ENCODE measurements at regions not wholly inside any gene's neighbourhood (a gene's known extent, or its start where the extent isn't known, plus 50 kb on each side); places are given as distances from the start of the nearest gene placed in this dataset.

- H3K4me1 Mint-ChIP-seq (ENCODE audit: low read depth): no peaks in the 10 kb centered on the region
- TF ChIP-seq CTCF (IDR thresholded peaks at IDR 0.05): no peak
- no peak overlapping the region for H3K4me3 Mint-ChIP-seq (ENCODE audit: unreplicated experiment)
- H3K27ac Mint-ChIP-seq (ENCODE audit: unreplicated experiment): no peak overlapping the region
- H3K36me3 Mint-ChIP-seq (ENCODE audit: low read depth): no peaks in the 10 kb centered on the region
- no peaks in the 10 kb centered on the region for H3K27me3 Mint-ChIP-seq (ENCODE audit: low read depth)
- no peak for DNase-seq (ENCODE audit: low spot score)
- H3K9me3 Mint-ChIP-seq (ENCODE audit: low read depth): peaks cover 15% of the 10 kb centered on the region
Measured at GRCh38 chr21:25246546-25246945, 360.7 kb downstream of the MRPL39 start.

- Mint-ChIP-seq H3K27me3 (ENCODE audit: low read depth) (no peaks in the 10 kb centered on the region), H3K9me3 (ENCODE audit: low read depth) (peaks cover 21% of the 10 kb centered on the region), H3K27ac (ENCODE audit: unreplicated experiment) (no peak overlapping the region), H3K4me3 (ENCODE audit: unreplicated experiment) (no peak overlapping the region), H3K36me3 (ENCODE audit: low read depth) (no peaks in the 10 kb centered on the region), H3K4me1 (ENCODE audit: low read depth) (no peaks in the 10 kb centered on the region)
- DNase-seq (ENCODE audit: low spot score): no peak
- TF ChIP-seq CTCF (IDR thresholded peaks at IDR 0.05): no peak
Measured at GRCh38 chr21:25244735-25245134, 362.5 kb downstream of the MRPL39 start.

- H3K9me3 Mint-ChIP-seq (ENCODE audit: low read depth): peaks cover 29% of the 10 kb centered on the region
- DNase-seq (ENCODE audit: low spot score): no peak
- H3K4me3 Mint-ChIP-seq (ENCODE audit: unreplicated experiment): no peak overlapping the region
- no peaks in the 10 kb centered on the region for H3K27me3 Mint-ChIP-seq (ENCODE audit: low read depth)
- H3K27ac Mint-ChIP-seq (ENCODE audit: unreplicated experiment): no peak overlapping the region
- no peak for TF ChIP-seq CTCF (IDR thresholded peaks at IDR 0.05)
- no peaks in the 10 kb centered on the region for H3K36me3 Mint-ChIP-seq (ENCODE audit: low read depth)
- H3K4me1 Mint-ChIP-seq (ENCODE audit: low read depth): no peaks in the 10 kb centered on the region
Measured at GRCh38 chr21:25243808-25244207, 363.5 kb downstream of the MRPL39 start.

- no peaks in the 10 kb centered on the region for H3K27me3 Mint-ChIP-seq (ENCODE audit: low read depth)
- no peaks in the 10 kb centered on the region for H3K4me1 Mint-ChIP-seq (ENCODE audit: low read depth)
- TF ChIP-seq CTCF (IDR thresholded peaks at IDR 0.05): no peak
- H3K27ac Mint-ChIP-seq (ENCODE audit: unreplicated experiment): no peak overlapping the region
- peaks cover 2% of the 10 kb centered on the region for H3K36me3 Mint-ChIP-seq (ENCODE audit: low read depth)
- H3K4me3 Mint-ChIP-seq (ENCODE audit: unreplicated experiment): no peak overlapping the region
- no peak for DNase-seq (ENCODE audit: low spot score)
- peaks cover 44% of the 10 kb centered on the region for H3K9me3 Mint-ChIP-seq (ENCODE audit: low read depth)
Measured at GRCh38 chr21:25240974-25241373, 366.3 kb downstream of the MRPL39 start.

GRCh38 chr21:25234857-25235801 is 372.2 kb downstream of the MRPL39 start:
- no peaks in the 10 kb centered on the region for H3K4me1 Mint-ChIP-seq (ENCODE audit: low read depth)
- no peak for TF ChIP-seq CTCF (IDR thresholded peaks at IDR 0.05)
- no peak for DNase-seq (ENCODE audit: low spot score)
- no peak overlapping the region for H3K27ac Mint-ChIP-seq (ENCODE audit: unreplicated experiment)
- H3K36me3 Mint-ChIP-seq (ENCODE audit: low read depth): peaks cover 2% of the 10 kb centered on the region
- H3K4me3 Mint-ChIP-seq (ENCODE audit: unreplicated experiment): no peak overlapping the region
- peaks cover 53% of the 10 kb centered on the region for H3K9me3 Mint-ChIP-seq (ENCODE audit: low read depth)
- H3K27me3 Mint-ChIP-seq (ENCODE audit: low read depth): no peaks in the 10 kb centered on the region

All from chondrocyte (in vitro differentiated cells).